ENCODE measurements at regions not wholly inside any gene's neighbourhood (a gene's known extent, or its start where the extent isn't known, plus 50 kb on each side); places are given as distances from the start of the nearest gene placed in this dataset.

DNA sequence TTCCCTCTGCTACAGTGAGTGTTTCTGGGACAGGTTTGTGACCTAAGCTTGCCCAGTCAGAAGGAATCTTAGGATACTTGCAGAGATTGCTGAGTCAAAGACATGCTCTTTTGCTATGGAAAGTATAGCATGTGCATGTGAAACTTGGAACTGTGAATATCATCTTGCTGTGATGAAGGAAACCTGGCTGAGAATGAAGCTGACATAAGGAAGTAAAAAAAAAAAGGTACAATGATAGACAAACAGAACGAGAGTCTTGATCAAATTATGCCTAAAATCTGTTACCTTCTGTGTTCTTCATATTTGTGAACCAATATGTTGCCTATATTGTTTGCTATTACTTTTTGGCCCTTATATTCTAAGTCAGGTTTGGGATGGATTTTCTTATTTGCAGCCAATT lies 525.7 kb downstream of the NPIPA7 start:
- Mint-ChIP-seq H3K9me3 (peaks cover 8 to 22% (median 19%) of the 10 kb centered on the region in 3 donors), H3K4me3 (no peak overlapping the region), H3K27me3 (peaks cover 4 to 5% of the 10 kb centered on the region in 2 donors), H3K36me3 (no peaks in the 10 kb centered on the region), H3K4me1 (no peaks in the 10 kb centered on the region), H3K27ac (no peak overlapping the region)
- WGBS (ENCODE audit: insufficient coverage) = no CpG with 5 or more reads among the region's 1 CpG
- DNase-seq = no peak
- Histone ChIP-seq H3K27me3 (replicated peaks in 1 of 2; ENCODE audit: control insufficient read depth in 2 of 2, extremely low read depth in 1 of 2, insufficient read depth in 2 of 2, low read length in 1 of 2) (no peaks in the 10 kb centered on the region), H3K27ac (ENCODE audit: low read length) (no peak overlapping the region), H3K9me3 (no peaks in the 10 kb centered on the region), H3K4me3 (ENCODE audit: control insufficient read depth in 1 of 2, extremely low read depth in 1 of 2, low read length in 1 of 2) (no peak overlapping the region), H3K36me3 (ENCODE audit: control insufficient read depth in 2 of 2, extremely low read depth in 1 of 2, insufficient read depth in 1 of 2, low read length in 1 of 2) (no peaks in the 10 kb centered on the region), H3K4me1 (ENCODE audit: control insufficient read depth in 1 of 2, extremely low read depth in 1 of 2, insufficient read depth in 2 of 2, low read length in 2 of 2) (no peaks in the 10 kb centered on the region)
- CTCF ChIA-PET = interaction anchor here in 1 of 2 donors (0.5 kb wide), 1 partner anchor 282 kb away, joined by 7 read pairs; no protein-coding TSS in a partner anchor
- no peak for ATAC-seq (replicated peaks in 1 of 4)
- POLR2A ChIA-PET = no interaction called here

DNA sequence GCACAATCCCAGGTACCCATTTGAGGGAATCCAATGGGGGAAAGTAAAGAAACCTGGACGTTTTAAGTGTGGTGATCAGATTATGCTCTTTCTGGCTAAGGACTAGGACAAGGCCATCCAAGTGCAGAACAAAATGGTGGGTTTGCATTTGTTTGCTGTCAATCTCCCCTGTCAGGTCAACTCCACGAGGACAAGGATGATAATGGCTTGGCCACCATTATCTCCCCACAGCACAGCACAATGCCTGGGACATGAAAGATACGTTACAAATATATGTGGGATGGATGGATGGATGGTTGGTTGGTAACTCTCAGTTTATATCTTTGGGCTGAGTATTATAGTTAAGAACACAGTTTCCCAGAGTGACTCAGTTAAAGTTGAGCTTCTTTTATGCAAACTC lies 526.9 kb downstream of the NPIPA7 start:
- H3K36me3 ChIP-seq (ENCODE audit: control insufficient read depth in 2 of 2, extremely low read depth in 1 of 2, insufficient read depth in 1 of 2, low read length in 1 of 2) = no peaks in the 10 kb centered on the region
- H3K4me3 ChIP-seq (ENCODE audit: control insufficient read depth in 1 of 2, extremely low read depth in 1 of 2, low read length in 1 of 2) = no peak overlapping the region
- no peaks in the 10 kb centered on the region for H3K36me3 Mint-ChIP-seq
- WGBS (ENCODE audit: insufficient coverage) = 44% methylated on average over 1 of the region's 3 CpGs
- H3K27ac ChIP-seq (ENCODE audit: low read length) = no peak overlapping the region
- peaks cover 4 to 5% of the 10 kb centered on the region in 2 donors for H3K27me3 Mint-ChIP-seq
- POLR2A ChIA-PET = no interaction called here
- CTCF ChIA-PET = no interaction called here
- DNase-seq (no peak), ATAC-seq (replicated peaks in 1 of 4) (no peak)
- H3K9me3 Mint-ChIP-seq = peaks cover 7 to 14% (median 9%) of the 10 kb centered on the region in 3 donors
- H3K27ac Mint-ChIP-seq = no peak overlapping the region
- H3K4me1 Mint-ChIP-seq = no peaks in the 10 kb centered on the region
- H3K4me3 Mint-ChIP-seq = no peak overlapping the region
- H3K9me3 ChIP-seq = no peaks in the 10 kb centered on the region
- H3K4me1 ChIP-seq (ENCODE audit: control insufficient read depth in 1 of 2, extremely low read depth in 1 of 2, insufficient read depth in 2 of 2, low read length in 2 of 2) = no peaks in the 10 kb centered on the region
- no peaks in the 10 kb centered on the region for H3K27me3 ChIP-seq (replicated peaks in 1 of 2; ENCODE audit: control insufficient read depth in 2 of 2, extremely low read depth in 1 of 2, insufficient read depth in 2 of 2, low read length in 1 of 2)

DNA sequence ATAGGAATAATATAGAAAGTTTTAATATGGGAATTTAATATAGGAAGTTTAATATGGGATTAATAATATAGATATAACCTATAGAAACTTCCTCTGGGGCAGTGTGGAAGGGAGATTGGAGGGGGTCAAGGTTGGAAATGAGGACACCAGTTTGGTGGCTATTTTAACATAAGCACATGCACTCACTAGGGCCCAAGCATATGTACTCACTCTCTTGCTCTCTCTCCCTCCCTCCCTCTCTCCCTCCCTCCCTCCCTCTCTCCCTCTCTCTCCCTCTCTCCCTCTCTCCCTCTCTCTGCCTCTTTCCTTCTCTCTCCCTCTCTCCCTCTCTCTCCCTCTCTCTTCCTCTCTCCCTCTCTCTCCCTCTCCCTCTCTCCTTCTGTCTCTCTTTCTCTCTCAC lies 528.1 kb downstream of the NPIPA7 start:
- DNase-seq = no peak
- no peaks in the 10 kb centered on the region for H3K4me1 Mint-ChIP-seq
- no peak overlapping the region for H3K27ac ChIP-seq (ENCODE audit: low read length)
- no peak overlapping the region for H3K4me3 Mint-ChIP-seq
- ATAC-seq (replicated peaks in 1 of 4) = no peak
- H3K27me3 ChIP-seq (replicated peaks in 1 of 2; ENCODE audit: control insufficient read depth in 2 of 2, extremely low read depth in 1 of 2, insufficient read depth in 2 of 2, low read length in 1 of 2) = no peaks in the 10 kb centered on the region
- H3K9me3 Mint-ChIP-seq = peaks cover 5 to 10% (median 7%) of the 10 kb centered on the region in 3 donors
- CTCF ChIA-PET = no interaction called here
- no peaks in the 10 kb centered on the region for H3K36me3 ChIP-seq (ENCODE audit: control insufficient read depth in 2 of 2, extremely low read depth in 1 of 2, insufficient read depth in 1 of 2, low read length in 1 of 2)
- H3K27ac Mint-ChIP-seq = no peak overlapping the region
- POLR2A ChIA-PET = no interaction called here
- H3K36me3 Mint-ChIP-seq = no peaks in the 10 kb centered on the region
- H3K4me1 ChIP-seq (ENCODE audit: control insufficient read depth in 1 of 2, extremely low read depth in 1 of 2, insufficient read depth in 2 of 2, low read length in 2 of 2) = no peaks in the 10 kb centered on the region
- peaks cover 10 to 13% of the 10 kb centered on the region in 2 donors for H3K27me3 Mint-ChIP-seq
- peaks cover 3% of the 10 kb centered on the region for H3K9me3 ChIP-seq
- no peak overlapping the region for H3K4me3 ChIP-seq (ENCODE audit: control insufficient read depth in 1 of 2, extremely low read depth in 1 of 2, low read length in 1 of 2)

DNA sequence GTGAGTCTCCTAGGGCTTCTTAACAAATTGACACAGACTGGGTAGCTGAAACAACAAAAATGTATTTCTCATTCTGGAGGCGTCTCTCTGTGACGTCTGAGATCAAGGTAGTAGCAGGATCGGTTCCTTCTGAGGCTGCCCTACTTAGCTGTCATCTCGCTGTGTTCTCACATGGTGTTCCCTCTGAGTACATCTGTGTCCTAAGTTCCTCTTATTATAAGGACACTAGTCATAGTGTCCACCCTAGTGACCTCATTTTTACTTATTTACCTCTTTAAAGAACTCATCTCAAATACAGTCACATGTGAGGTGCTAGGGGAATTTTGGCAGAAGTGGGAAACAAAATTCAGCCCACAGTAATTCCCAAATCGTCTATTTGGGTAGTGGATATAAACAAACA lies 529.1 kb downstream of the NPIPA7 start:
- 90% methylated on average over 3 of the region's 5 CpGs for WGBS (ENCODE audit: insufficient coverage)
- Histone ChIP-seq H3K4me1 (ENCODE audit: control insufficient read depth in 1 of 2, extremely low read depth in 1 of 2, insufficient read depth in 2 of 2, low read length in 2 of 2) (no peaks in the 10 kb centered on the region), H3K27ac (ENCODE audit: low read length) (no peak overlapping the region), H3K36me3 (ENCODE audit: control insufficient read depth in 2 of 2, extremely low read depth in 1 of 2, insufficient read depth in 1 of 2, low read length in 1 of 2) (no peaks in the 10 kb centered on the region), H3K27me3 (replicated peaks in 1 of 2; ENCODE audit: control insufficient read depth in 2 of 2, extremely low read depth in 1 of 2, insufficient read depth in 2 of 2, low read length in 1 of 2) (no peaks in the 10 kb centered on the region), H3K4me3 (ENCODE audit: control insufficient read depth in 1 of 2, extremely low read depth in 1 of 2, low read length in 1 of 2) (no peak overlapping the region), H3K9me3 (peaks cover 3% of the 10 kb centered on the region)
- Mint-ChIP-seq H3K27ac (no peak overlapping the region), H3K9me3 (peaks cover 0 to 7% (median 6%) of the 10 kb centered on the region in 3 donors), H3K4me1 (no peaks in the 10 kb centered on the region), H3K4me3 (no peak overlapping the region), H3K27me3 (peaks cover 11 to 15% of the 10 kb centered on the region in 2 donors), H3K36me3 (no peaks in the 10 kb centered on the region)
- DNase-seq (no peak), ATAC-seq (replicated peaks in 1 of 4) (no peak)
- ChIA-PET CTCF (interaction anchor here in 1 of 2 donors (0.6 kb wide), 1 partner anchor 569 kb away, joined by 3 read pairs; no protein-coding TSS in a partner anchor), POLR2A (no interaction called here)

DNA sequence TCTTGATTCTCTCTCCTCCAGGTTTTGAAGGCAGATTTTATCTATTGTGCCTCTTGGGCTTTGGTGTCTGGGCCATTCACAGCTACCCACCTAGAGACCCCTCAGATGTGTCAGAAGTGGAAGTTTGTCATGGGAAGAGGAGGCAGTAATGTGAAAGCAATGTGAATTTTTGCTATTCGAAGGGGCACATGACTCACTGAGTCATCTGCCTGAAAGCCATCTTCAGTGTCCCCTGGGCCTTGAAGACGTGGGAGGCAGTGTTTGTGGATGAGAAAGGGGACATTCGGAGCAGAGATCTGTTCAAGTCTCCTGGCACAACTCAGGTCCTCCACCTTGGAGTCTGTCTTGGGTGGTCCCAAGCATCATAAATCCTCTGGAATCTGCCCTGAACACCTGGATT lies 530.2 kb downstream of the NPIPA7 start:
- no peak overlapping the region for H3K27ac ChIP-seq (ENCODE audit: low read length)
- Mint-ChIP-seq H3K36me3 (no peaks in the 10 kb centered on the region), H3K4me3 (no peak overlapping the region), H3K9me3 (peaks cover 0 to 7% (median 0%) of the 10 kb centered on the region in 3 donors), H3K27me3 (peaks cover 11 to 17% of the 10 kb centered on the region in 2 donors), H3K27ac (no peak overlapping the region), H3K4me1 (no peaks in the 10 kb centered on the region)
- ChIA-PET CTCF (no interaction called here), POLR2A (interaction anchor here in 1 of 2 donors (0.6 kb wide), 1 partner anchor 1110 kb away, joined by 9 read pairs; no protein-coding TSS in a partner anchor)
- no peak overlapping the region for H3K4me3 ChIP-seq (ENCODE audit: control insufficient read depth in 1 of 2, extremely low read depth in 1 of 2, low read length in 1 of 2)
- DNase-seq (no peak), ATAC-seq (replicated peaks in 1 of 4) (no peak)
- H3K4me1 ChIP-seq (ENCODE audit: control insufficient read depth in 1 of 2, extremely low read depth in 1 of 2, insufficient read depth in 2 of 2, low read length in 2 of 2) = no peaks in the 10 kb centered on the region
- no peaks in the 10 kb centered on the region for H3K27me3 ChIP-seq (replicated peaks in 1 of 2; ENCODE audit: control insufficient read depth in 2 of 2, extremely low read depth in 1 of 2, insufficient read depth in 2 of 2, low read length in 1 of 2)
- no peaks in the 10 kb centered on the region for H3K36me3 ChIP-seq (ENCODE audit: control insufficient read depth in 2 of 2, extremely low read depth in 1 of 2, insufficient read depth in 1 of 2, low read length in 1 of 2)
- H3K9me3 ChIP-seq = peaks cover 3% of the 10 kb centered on the region
- 76% methylated on average over 2 of the region's 3 CpGs for WGBS (ENCODE audit: insufficient coverage)

DNA sequence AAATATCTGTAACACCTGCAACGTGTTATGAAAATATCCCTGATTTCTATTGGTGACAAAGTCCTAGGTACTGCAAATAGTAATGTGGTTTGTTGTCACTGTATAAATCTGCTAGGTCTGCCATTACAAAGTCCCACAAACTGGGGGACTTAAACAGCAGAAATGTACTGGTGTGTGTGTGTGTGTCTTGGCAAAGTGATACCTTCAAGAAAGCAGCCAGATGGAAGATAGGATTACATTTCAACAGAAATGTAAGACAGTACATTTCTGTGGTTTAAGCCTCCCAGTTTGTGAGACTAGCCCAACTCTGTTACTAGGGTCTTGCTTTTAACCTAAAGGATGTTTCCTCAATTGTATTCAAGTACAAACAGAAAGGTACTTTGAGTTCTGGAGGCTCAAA lies 531.7 kb downstream of the NPIPA7 start:
- Histone ChIP-seq H3K27me3 (replicated peaks in 1 of 2; ENCODE audit: control insufficient read depth in 2 of 2, extremely low read depth in 1 of 2, insufficient read depth in 2 of 2, low read length in 1 of 2) (no peaks in the 10 kb centered on the region), H3K27ac (ENCODE audit: low read length) (no peak overlapping the region), H3K9me3 (peaks cover 3% of the 10 kb centered on the region), H3K4me3 (ENCODE audit: control insufficient read depth in 1 of 2, extremely low read depth in 1 of 2, low read length in 1 of 2) (no peak overlapping the region), H3K4me1 (ENCODE audit: control insufficient read depth in 1 of 2, extremely low read depth in 1 of 2, insufficient read depth in 2 of 2, low read length in 2 of 2) (no peaks in the 10 kb centered on the region), H3K36me3 (ENCODE audit: control insufficient read depth in 2 of 2, extremely low read depth in 1 of 2, insufficient read depth in 1 of 2, low read length in 1 of 2) (no peaks in the 10 kb centered on the region)
- Mint-ChIP-seq H3K36me3 (no peaks in the 10 kb centered on the region), H3K27me3 (peaks cover 11 to 17% of the 10 kb centered on the region in 2 donors), H3K27ac (no peak overlapping the region), H3K4me3 (no peak overlapping the region), H3K9me3 (peaks cover 0 to 7% (median 0%) of the 10 kb centered on the region in 3 donors), H3K4me1 (no peaks in the 10 kb centered on the region)
- POLR2A ChIA-PET = no interaction called here
- CTCF ChIA-PET = no interaction called here
- ATAC-seq (replicated peaks in 1 of 4) (no peak), DNase-seq (no peak)
- WGBS (ENCODE audit: insufficient coverage) = 20% methylated on average over 1 of the region's 1 CpG

DNA sequence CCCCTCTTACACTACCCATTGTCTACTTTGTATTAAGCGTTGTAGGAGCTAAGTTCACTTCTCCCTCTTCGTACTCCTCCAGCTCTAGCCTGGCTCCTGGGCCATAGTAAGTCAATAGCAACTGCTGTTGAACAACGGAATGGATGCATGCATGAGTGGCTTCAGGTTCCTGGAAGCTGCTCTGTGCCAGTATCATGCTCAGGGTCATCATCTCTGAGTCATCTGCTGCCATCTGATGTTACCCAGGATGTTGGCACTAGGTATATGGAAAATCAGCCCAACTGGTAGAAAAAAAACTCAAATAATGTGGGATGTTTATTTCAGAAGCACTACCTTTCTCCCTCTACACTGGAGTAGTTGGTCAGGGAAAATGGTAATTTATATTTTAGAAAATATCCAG lies 536.8 kb downstream of the NPIPA7 start:
- H3K4me3 Mint-ChIP-seq = no peak overlapping the region
- no CpG with 5 or more reads among the region's 3 CpGs for WGBS (ENCODE audit: insufficient coverage)
- Histone ChIP-seq H3K4me3 (ENCODE audit: control insufficient read depth in 1 of 2, extremely low read depth in 1 of 2, low read length in 1 of 2) (no peak overlapping the region), H3K36me3 (ENCODE audit: control insufficient read depth in 2 of 2, extremely low read depth in 1 of 2, insufficient read depth in 1 of 2, low read length in 1 of 2) (no peaks in the 10 kb centered on the region), H3K4me1 (ENCODE audit: control insufficient read depth in 1 of 2, extremely low read depth in 1 of 2, insufficient read depth in 2 of 2, low read length in 2 of 2) (no peaks in the 10 kb centered on the region), H3K27me3 (replicated peaks in 1 of 2; ENCODE audit: control insufficient read depth in 2 of 2, extremely low read depth in 1 of 2, insufficient read depth in 2 of 2, low read length in 1 of 2) (peaks cover 0 to 6% of the 10 kb centered on the region in 2 experiments), H3K27ac (ENCODE audit: low read length) (no peak overlapping the region), H3K9me3 (peaks cover 3% of the 10 kb centered on the region)
- no peaks in the 10 kb centered on the region for H3K36me3 Mint-ChIP-seq
- H3K4me1 Mint-ChIP-seq = no peaks in the 10 kb centered on the region
- H3K27ac Mint-ChIP-seq = no peak overlapping the region
- ChIA-PET POLR2A (no interaction called here), CTCF (no interaction called here)
- ATAC-seq (replicated peaks in 1 of 4) (no peak), DNase-seq (no peak)
- peaks cover 29 to 31% of the 10 kb centered on the region in 2 donors for H3K27me3 Mint-ChIP-seq
- peaks cover 0 to 7% (median 0%) of the 10 kb centered on the region in 3 donors for H3K9me3 Mint-ChIP-seq
